Thyroid gland (tissue), 4 donors: ENCODE measurements at regions not wholly inside any gene's neighbourhood (a gene's known extent, or its start where the extent isn't known, plus 50 kb on each side); places are given as distances from the start of the nearest gene placed in this dataset.

Experiments used
- DNase-seq, 2 donors: peaks; one replicate each; pipeline ENCODE4 v3.0.0-alpha.2; 2019
- H3K27ac ChIP-seq, 3 donors: fragments of 200-600 bp; sonication (generic); 1 replicate in 2 of 3; 2 replicates in 1 of 3; pipeline ENCODE4 v1.5.1; 2016 to 2019; ENCODE audit warnings: mild to moderate bottlenecking in 1 of 3, moderate library complexity in 1 of 3
- H3K27me3 ChIP-seq: fragments of 200-600 bp; sonication (generic); one replicate; pipeline ENCODE4 v1.5.1; 2019
- H3K36me3 ChIP-seq, 2 donors: fragments of 200-600 bp; sonication (generic); one replicate each; pipeline ENCODE4 v1.5.1; 2016 to 2019
- H3K4me1 ChIP-seq, 2 donors: fragments of 200-600 bp; sonication (generic); one replicate each; pipeline ENCODE4 v1.5.1; 2017 to 2019
- H3K4me3 ChIP-seq, 3 donors: fragments of 200-600 bp; sonication (generic); replicated peaks in 1 of 3; 1 replicate in 2 of 3; 2 replicates in 1 of 3; pipeline ENCODE4 v1.5.1; 2016; ENCODE audit warnings: mild to moderate bottlenecking in 1 of 3
- H3K9me3 ChIP-seq: fragments of 200-600 bp; sonication (generic); one replicate; pipeline ENCODE4 v1.5.1; 2017
- POLR2A ChIP-seq, 2 donors: fragments of 450-650 bp; IDR thresholded peaks; one replicate each; pipeline ENCODE4 v1.6.1; 2017; ENCODE audit warnings: antibody characterized with exemption in 2 of 2, mild to moderate bottlenecking in 2 of 2, moderate library complexity in 1 of 2
- WGBS, 2 donors: methylation state at CpG; one replicate each; pipeline ENCODE4 v1.1.5; 2017; 5-methylcytosine and 5-hydroxymethylcytosine counted together
- intact Hi-C: fragments of 100-400 bp; cut with DNase I; formaldehyde crosslinking; loops from one replicate; pipeline ENCODE4 v1.15.1; 2023
- TF ChIP-seq, protein P1 (sequence below), 6 experiments: fragments of 200-600 bp in 3 of 6; fragments of 450-650 bp in 3 of 6; sonication (generic) in 3 of 6; IDR thresholded peaks; one replicate each; pipeline ENCODE4 v1.5.1; 2016 to 2019; ENCODE audit warnings: antibody characterized with exemption in 6 of 6, mild to moderate bottlenecking in 2 of 6, inconsistent platforms in 1 of 6, moderate library complexity in 1 of 6

DNA sequence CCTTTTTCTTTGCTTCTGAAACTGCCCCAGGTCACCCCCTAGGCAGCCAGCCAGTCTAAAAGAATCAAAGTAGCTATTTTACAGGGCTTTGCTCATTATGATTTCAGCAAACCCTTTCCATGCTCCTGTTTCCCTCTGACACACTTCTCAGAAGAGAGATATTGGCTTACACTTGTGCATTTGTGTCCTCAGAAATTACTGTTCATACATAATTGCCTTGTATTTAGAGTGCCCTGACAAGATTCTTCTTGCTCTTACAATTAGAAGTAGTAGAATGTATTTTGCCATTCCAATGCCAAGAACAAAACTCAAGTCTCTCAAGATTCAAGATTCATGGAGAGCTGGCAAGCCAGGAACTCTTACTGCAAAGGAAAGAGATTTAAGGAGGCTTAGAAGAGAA is 531.0 kb upstream of the ZFP42 start:
- Histone ChIP-seq H3K27me3 (no peaks in the 10 kb centered on the region), H3K9me3 (no peaks in the 10 kb centered on the region), H3K27ac (no peak overlapping the region), H3K4me1 (no peaks in the 10 kb centered on the region), H3K36me3 (no peaks in the 10 kb centered on the region), H3K4me3 (no peak overlapping the region)
- TF ChIP-seq, protein P1, sequence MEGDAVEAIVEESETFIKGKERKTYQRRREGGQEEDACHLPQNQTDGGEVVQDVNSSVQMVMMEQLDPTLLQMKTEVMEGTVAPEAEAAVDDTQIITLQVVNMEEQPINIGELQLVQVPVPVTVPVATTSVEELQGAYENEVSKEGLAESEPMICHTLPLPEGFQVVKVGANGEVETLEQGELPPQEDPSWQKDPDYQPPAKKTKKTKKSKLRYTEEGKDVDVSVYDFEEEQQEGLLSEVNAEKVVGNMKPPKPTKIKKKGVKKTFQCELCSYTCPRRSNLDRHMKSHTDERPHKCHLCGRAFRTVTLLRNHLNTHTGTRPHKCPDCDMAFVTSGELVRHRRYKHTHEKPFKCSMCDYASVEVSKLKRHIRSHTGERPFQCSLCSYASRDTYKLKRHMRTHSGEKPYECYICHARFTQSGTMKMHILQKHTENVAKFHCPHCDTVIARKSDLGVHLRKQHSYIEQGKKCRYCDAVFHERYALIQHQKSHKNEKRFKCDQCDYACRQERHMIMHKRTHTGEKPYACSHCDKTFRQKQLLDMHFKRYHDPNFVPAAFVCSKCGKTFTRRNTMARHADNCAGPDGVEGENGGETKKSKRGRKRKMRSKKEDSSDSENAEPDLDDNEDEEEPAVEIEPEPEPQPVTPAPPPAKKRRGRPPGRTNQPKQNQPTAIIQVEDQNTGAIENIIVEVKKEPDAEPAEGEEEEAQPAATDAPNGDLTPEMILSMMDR (IDR thresholded peaks at IDR 0.05), result no peak
- no peak for TF ChIP-seq POLR2A (IDR thresholded peaks at IDR 0.05)
- intact Hi-C loops, result no loop called here
- no peak for DNase-seq

DNA sequence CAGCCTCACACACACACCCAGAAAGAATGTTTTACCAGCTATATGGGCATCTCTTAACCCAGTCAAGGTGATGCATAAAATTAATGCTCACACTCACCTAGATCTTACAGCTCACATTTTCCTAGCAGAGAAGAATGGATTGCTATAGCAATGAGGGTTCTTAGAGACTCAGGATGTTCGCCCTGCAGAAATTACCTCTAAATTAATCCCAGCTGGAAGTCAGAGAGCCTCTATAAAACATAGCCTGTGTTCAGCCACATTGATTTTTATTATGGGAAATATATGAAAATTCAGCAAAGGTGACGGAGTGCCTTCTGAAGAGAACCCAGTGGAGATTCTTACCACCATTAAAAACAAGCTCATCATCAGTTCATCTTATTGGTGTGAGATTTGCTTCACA is 528.3 kb upstream of the ZFP42 start:
- Histone ChIP-seq H3K4me1 (no peaks in the 10 kb centered on the region), H3K4me3 (no peak overlapping the region), H3K9me3 (no peaks in the 10 kb centered on the region), H3K27ac (no peak overlapping the region), H3K36me3 (no peaks in the 10 kb centered on the region), H3K27me3 (no peaks in the 10 kb centered on the region)
- 88 to 96% methylated on average over 2 of the region's 2 CpGs for WGBS, 2 donors
- TF ChIP-seq, protein P1 (IDR thresholded peaks at IDR 0.05), result no peak
- no peak for TF ChIP-seq POLR2A (IDR thresholded peaks at IDR 0.05)
- intact Hi-C loops, result no loop called here
- DNase-seq, result no peak

DNA sequence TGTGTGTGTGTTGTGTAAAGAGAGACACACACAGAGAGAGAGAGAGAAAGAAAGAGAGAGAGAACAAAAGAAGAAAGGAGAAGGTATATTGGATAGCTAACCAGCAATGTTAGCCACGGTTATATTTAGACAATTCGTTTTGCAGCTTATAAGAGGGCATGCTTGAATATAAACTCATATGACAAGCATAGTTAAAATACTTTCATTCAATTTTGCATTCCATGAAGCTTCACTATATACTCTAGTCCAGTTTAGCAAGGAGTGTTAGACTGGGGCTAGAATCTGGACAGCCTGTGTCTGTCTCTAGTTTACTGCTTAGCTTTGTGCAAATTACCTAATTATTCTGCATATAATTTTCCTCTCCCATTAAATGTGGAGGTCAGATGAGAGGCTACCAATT is 525.9 kb upstream of the ZFP42 start:
- no peak for DNase-seq
- H3K9me3 ChIP-seq, result no peaks in the 10 kb centered on the region
- H3K27me3 ChIP-seq, result no peaks in the 10 kb centered on the region
- WGBS, 2 donors, result 83 to 87% methylated on average over 2 of the region's 2 CpGs
- H3K4me3 ChIP-seq, result no peak overlapping the region
- intact Hi-C loops, result no loop called here
- H3K36me3 ChIP-seq, result no peaks in the 10 kb centered on the region
- no peaks in the 10 kb centered on the region for H3K4me1 ChIP-seq
- no peak for TF ChIP-seq POLR2A (IDR thresholded peaks at IDR 0.05)
- H3K27ac ChIP-seq, result no peak overlapping the region

- H3K9me3 ChIP-seq, result no peaks in the 10 kb centered on the region
- TF ChIP-seq POLR2A (IDR thresholded peaks at IDR 0.05), result no peak
- TF ChIP-seq, protein P1 (IDR thresholded peaks at IDR 0.05), result no peak
- no peaks in the 10 kb centered on the region for H3K36me3 ChIP-seq
- 94 to 96% methylated on average over 3 of the region's 3 CpGs for WGBS, 2 donors
- no peaks in the 10 kb centered on the region for H3K27me3 ChIP-seq
- no peaks in the 10 kb centered on the region for H3K4me1 ChIP-seq
- no peak overlapping the region for H3K4me3 ChIP-seq
- intact Hi-C loops, result no loop called here
- no peak for DNase-seq
- H3K27ac ChIP-seq, result no peak overlapping the region
Observed at GRCh38 chr4:187470061-187470460, 525.5 kb upstream of the ZFP42 start.

- H3K27me3 ChIP-seq, result no peaks in the 10 kb centered on the region
- H3K4me1 ChIP-seq, result no peaks in the 10 kb centered on the region
- no peak overlapping the region for H3K4me3 ChIP-seq
- intact Hi-C loops, result no loop called here
- no peak overlapping the region for H3K27ac ChIP-seq
- TF ChIP-seq POLR2A (IDR thresholded peaks at IDR 0.05), result no peak
- TF ChIP-seq, protein P1 (IDR thresholded peaks at IDR 0.05), result no peak
- no peaks in the 10 kb centered on the region for H3K9me3 ChIP-seq
- DNase-seq, result no peak
- H3K36me3 ChIP-seq, result no peaks in the 10 kb centered on the region
- 84 to 86% methylated on average over 9 of the region's 9 CpGs for WGBS, 2 donors
Observed at GRCh38 chr4:187474238-187474637, 521.3 kb upstream of the ZFP42 start.

GRCh38 chr4:187475901-187476300 is 519.7 kb upstream of the ZFP42 start:
- intact Hi-C loops, result no loop called here
- DNase-seq, result no peak
- Histone ChIP-seq H3K27me3 (no peaks in the 10 kb centered on the region), H3K36me3 (no peaks in the 10 kb centered on the region), H3K4me1 (no peaks in the 10 kb centered on the region), H3K4me3 (no peak overlapping the region), H3K9me3 (no peaks in the 10 kb centered on the region), H3K27ac (no peak overlapping the region)
- 92 to 98% methylated on average over 2 of the region's 2 CpGs for WGBS, 2 donors
- TF ChIP-seq POLR2A (IDR thresholded peaks at IDR 0.05), result no peak
- TF ChIP-seq, protein P1 (IDR thresholded peaks at IDR 0.05), result no peak
